GM12873 (cell line): ENCODE measurements at regions not wholly inside any gene's neighbourhood (a gene's known extent, or its start where the extent isn't known, plus 50 kb on each side); places are given as distances from the start of the nearest gene placed in this dataset.

Experiments used
- CTCF ChIP-seq: IDR thresholded peaks from 2 replicates; pipeline ENCODE4 v1.5.1; 2012; ENCODE audit warnings: low read depth, mild to moderate bottlenecking, moderate library complexity, low read length, control low read depth; ENCODE audit not compliant: insufficient read depth; ENCODE audit errors: missing control alignments

- no peak for TF ChIP-seq CTCF
These were observed 308.4 kb downstream of the NDUFA10 start for GRCh38 chr2:239716536-239717318.

GRCh38 chr2:239716009-239716408 lies 309.1 kb downstream of the NDUFA10 start:
- no peak for TF ChIP-seq CTCF

GRCh38 chr2:239715606-239716005 lies 309.5 kb downstream of the NDUFA10 start:
- no peak for TF ChIP-seq CTCF

- no peak for TF ChIP-seq CTCF
These were observed 309.9 kb downstream of the NDUFA10 start for GRCh38 chr2:239715202-239715601.

GRCh38 chr2:239714116-239714515 lies 311.0 kb downstream of the NDUFA10 start:
- no peak for TF ChIP-seq CTCF

GRCh38 chr2:239712755-239713154 lies 311.9 kb upstream of the HDAC4 start:
- no peak for TF ChIP-seq CTCF

- no peak for TF ChIP-seq CTCF
These were observed 311.2 kb upstream of the HDAC4 start for GRCh38 chr2:239711911-239712570.
